Liver (tissue), 3 donors: ENCODE measurements at regions not wholly inside any gene's neighbourhood (a gene's known extent, or its start where the extent isn't known, plus 50 kb on each side); places are given as distances from the start of the nearest gene placed in this dataset.

Experiments
- ATF3 ChIP-seq: IDR thresholded peaks from 2 replicates; pipeline ENCODE4 v1.6.1; 2016; ENCODE audit warnings: antibody characterized with exemption
- CTCF ChIP-seq: fragments of 150-350 bp; IDR thresholded peaks from 2 replicates; pipeline ENCODE4 v1.5.1; 2017; ENCODE audit warnings: improper control_type of control experiment, low read depth, low read length; ENCODE audit not compliant: missing input control
- GABPA ChIP-seq, 2 donors: IDR thresholded peaks in 1 of 2; conservative IDR thresholded peaks in 1 of 2; 2 replicates each; pipeline ENCODE4 v1.6.1; 2016; ENCODE audit warnings: antibody characterized with exemption in 2 of 2, mild to moderate bottlenecking in 1 of 2, moderate library complexity in 1 of 2
- MAX ChIP-seq: IDR thresholded peaks from 2 replicates; pipeline ENCODE4 v1.6.1; 2016; ENCODE audit warnings: antibody characterized with exemption
- RAD21 ChIP-seq, 2 donors: IDR thresholded peaks; 2 replicates each; pipeline ENCODE4 v1.6.1; 2016; ENCODE audit warnings: antibody characterized with exemption in 2 of 2, mild to moderate bottlenecking in 2 of 2
- TAF1 ChIP-seq: conservative IDR thresholded peaks from 2 replicates; pipeline ENCODE4 v1.6.1; 2016; ENCODE audit warnings: antibody characterized with exemption, mild to moderate bottlenecking
- YY1 ChIP-seq: IDR thresholded peaks from 2 replicates; pipeline ENCODE4 v1.6.1; 2016; ENCODE audit warnings: antibody characterized with exemption, mild to moderate bottlenecking
- donor health status: healthy.
- donor health status: healthy.

- TF ChIP-seq CTCF (peak; percentile 16), MAX (no peak), YY1 (no peak), RAD21 (IDR thresholded peaks at IDR 0.05) (no peak), TAF1 (no peak), GABPA (IDR thresholded peaks at IDR 0.05 in 1 of 2, conservative IDR thresholded peaks at IDR 0.05 in 1 of 2) (no peak), ATF3 (no peak)
These were observed 143.6 kb downstream of the CEMIP2 start for GRCh38 chr9:71624728-71625127.
